ENCODE measurements at regions not wholly inside any gene's neighbourhood (a gene's known extent, or its start where the extent isn't known, plus 50 kb on each side); places are given as distances from the start of the nearest gene placed in this dataset.

- TF ChIP-seq POLR2A (IDR thresholded peaks at IDR 0.05; ENCODE audit: low read length) = no peak
- TF ChIP-seq, protein P1, sequence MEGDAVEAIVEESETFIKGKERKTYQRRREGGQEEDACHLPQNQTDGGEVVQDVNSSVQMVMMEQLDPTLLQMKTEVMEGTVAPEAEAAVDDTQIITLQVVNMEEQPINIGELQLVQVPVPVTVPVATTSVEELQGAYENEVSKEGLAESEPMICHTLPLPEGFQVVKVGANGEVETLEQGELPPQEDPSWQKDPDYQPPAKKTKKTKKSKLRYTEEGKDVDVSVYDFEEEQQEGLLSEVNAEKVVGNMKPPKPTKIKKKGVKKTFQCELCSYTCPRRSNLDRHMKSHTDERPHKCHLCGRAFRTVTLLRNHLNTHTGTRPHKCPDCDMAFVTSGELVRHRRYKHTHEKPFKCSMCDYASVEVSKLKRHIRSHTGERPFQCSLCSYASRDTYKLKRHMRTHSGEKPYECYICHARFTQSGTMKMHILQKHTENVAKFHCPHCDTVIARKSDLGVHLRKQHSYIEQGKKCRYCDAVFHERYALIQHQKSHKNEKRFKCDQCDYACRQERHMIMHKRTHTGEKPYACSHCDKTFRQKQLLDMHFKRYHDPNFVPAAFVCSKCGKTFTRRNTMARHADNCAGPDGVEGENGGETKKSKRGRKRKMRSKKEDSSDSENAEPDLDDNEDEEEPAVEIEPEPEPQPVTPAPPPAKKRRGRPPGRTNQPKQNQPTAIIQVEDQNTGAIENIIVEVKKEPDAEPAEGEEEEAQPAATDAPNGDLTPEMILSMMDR (IDR thresholded peaks at IDR 0.05) = no peak
Observed at GRCh38 chr2:156648522-156648921, 212.3 kb downstream of the GPD2 start.

All from A549 (cell line).